NCI-H2107 treated with DMSO at 0.1 percent for 48 hours (cell line): ENCODE measurements at regions not wholly inside any gene's neighbourhood (a gene's known extent, or its start where the extent isn't known, plus 50 kb on each side); places are given as distances from the start of the nearest gene placed in this dataset.

Experiments used
- DNase-seq: peaks from one replicate; lab custom pipeline; 2025; ENCODE audit not compliant: unreplicated experiment; lab: John Stamatoyannopoulos, UW

GRCh38 chr11:109791337-109791736 lies 301.9 kb upstream of the ZC3H12C start:
- DNase-seq = no peak

DNA sequence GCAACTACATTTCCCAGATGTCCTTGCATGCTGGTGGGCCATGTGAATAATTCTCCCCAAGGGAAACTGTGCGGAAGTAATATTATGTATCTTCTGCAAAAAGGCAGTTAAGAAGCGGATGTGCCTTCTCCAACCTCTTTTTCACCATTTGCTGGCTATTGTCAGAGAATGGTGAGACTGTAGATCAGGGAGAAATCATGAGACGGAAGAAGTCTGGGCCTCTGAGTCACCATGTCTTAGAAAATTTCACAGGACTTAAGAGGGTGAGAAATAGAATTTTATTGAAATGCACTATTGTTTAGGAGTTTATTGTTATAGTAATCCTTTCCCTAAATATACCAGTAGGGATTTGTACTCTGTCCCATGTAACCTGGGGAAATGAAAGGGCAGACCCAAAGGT lies 298.7 kb upstream of the ZC3H12C start:
- DNase-seq = no peak

DNA sequence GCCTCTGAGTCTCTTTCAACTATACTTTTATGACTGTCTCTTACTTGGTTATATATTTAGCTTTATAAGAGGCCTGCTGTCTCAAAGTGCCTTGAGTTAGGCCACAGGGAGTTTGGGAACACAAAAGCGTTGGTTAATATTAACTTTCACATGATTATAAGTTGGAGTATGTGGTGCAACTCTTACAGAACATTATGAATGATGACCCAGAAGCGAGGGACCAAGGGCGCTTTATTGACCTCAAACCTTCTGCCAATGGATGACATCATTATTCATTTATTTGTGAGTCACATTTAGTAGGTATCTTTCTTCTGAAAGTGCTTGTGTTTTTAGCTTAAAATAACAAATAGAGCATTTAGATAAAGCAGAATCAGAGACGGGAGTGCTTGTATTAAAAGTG lies 298.0 kb upstream of the ZC3H12C start:
- no peak for DNase-seq

- no peak for DNase-seq
Measured at GRCh38 chr11:109796253-109796652, 296.9 kb upstream of the ZC3H12C start.

DNA sequence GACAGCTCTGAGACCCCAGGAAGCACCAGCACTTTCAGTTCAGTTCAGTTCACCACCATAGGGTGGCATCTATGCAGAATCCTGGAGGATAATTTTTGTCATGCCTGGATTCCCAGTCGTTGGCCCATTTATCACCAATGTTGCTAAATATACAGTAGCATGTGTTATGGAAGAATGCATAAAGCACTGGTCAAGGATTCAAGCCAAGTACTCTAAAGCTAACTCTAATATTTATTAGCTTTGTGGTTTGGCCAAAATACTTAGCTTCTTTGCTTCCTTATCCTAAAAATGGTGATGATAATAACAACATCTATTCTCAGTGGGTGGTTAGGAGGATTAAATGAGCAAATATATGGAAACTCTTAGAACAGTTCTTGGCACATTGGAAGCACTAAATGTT lies 294.7 kb upstream of the ZC3H12C start:
- DNase-seq = no peak

GRCh38 chr11:109799604-109800003 lies 293.6 kb upstream of the ZC3H12C start:
- DNase-seq = no peak

DNA sequence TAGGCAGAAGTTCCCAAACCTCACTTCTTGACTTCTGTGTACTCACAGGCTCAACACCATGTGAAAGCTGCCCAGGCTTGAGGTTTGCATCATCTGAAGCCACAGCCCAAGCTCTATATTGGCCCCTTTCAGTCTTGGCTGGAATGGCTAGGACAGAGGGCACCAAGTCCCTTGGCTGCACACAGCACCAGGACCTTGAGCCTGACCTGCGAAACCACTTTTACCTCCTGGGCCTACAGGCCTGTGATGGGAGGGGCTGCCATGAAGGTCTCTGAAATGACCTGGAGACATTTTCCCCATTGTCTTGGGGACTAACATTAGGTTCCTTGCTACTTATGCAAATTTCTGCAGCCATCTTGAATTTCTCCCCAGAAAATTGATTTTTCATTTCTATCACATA lies 288.3 kb upstream of the ZC3H12C start:
- no peak for DNase-seq

DNA sequence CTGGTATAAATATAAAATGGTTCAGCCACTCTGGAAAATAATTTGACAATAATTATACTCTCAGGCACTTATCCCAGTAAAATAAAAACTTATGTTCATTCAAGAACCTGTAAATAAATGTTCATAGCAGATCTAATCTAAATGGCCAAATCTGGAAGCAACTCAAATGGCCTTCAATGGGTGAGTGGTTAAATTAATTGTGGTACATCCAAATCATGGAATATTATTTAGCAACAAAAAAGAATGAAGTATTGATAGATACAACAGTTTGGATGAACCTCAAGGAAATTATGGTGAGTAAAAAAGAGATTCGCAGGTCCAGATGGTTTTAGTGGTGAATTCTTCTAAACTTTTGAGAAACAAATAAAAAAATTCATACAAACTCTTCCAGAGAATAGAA lies 287.0 kb upstream of the ZC3H12C start:
- no peak for DNase-seq

GRCh38 chr11:109808569-109808968 lies 284.6 kb upstream of the ZC3H12C start:
- no peak for DNase-seq

- DNase-seq = no peak
Measured at GRCh38 chr11:109814824-109815223, 278.4 kb upstream of the ZC3H12C start.

- no peak for DNase-seq
Measured at GRCh38 chr11:109815500-109816150, 277.6 kb upstream of the ZC3H12C start.

- DNase-seq = no peak
Measured at GRCh38 chr11:109818290-109818689, 274.9 kb upstream of the ZC3H12C start.

- no peak for DNase-seq
Measured at GRCh38 chr11:109819410-109819809, 273.8 kb upstream of the ZC3H12C start.

GRCh38 chr11:109821511-109821910 lies 271.7 kb upstream of the ZC3H12C start:
- no peak for DNase-seq

GRCh38 chr11:109822436-109823102 lies 270.6 kb upstream of the ZC3H12C start:
- DNase-seq = no peak

DNA sequence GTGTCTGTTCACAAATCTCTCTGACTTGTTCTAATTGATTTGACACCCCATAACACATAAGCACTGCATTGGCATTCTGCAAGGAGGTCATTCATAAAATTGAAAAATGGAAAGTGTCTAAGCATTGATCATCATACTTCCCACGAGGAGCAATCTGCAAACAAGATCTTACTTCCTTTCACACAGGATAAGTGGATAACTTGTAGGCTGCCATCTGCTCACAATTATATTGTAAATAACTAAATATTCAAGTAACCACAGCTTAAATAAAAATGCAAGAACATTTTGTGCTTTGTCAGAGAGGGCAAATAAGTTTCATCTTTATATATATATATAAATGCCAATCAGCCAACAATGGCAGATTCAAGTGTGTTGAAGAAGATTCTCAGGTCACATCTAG lies 264.8 kb upstream of the ZC3H12C start:
- DNase-seq = no peak

DNA sequence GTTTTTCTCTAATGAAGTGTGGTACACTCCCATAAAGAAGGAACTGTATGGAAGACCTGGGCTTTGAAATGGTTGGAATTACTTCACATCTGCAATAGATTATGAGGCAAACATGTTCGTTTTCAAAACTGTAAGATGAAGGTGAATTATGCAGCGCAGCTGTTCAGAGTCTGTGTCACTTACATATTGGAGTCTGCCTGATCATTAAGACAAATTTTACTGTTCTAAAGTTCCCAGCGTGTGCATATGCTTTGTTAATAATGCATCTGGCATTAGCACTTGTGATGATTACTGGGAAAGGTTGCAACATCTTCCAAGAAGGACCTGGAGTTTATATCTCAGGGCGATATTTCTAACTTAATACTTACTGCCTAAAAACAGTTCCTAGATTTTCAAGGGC lies 255.2 kb upstream of the ZC3H12C start:
- DNase-seq = no peak

- DNase-seq = no peak
Measured at GRCh38 chr11:109845437-109845836, 247.8 kb upstream of the ZC3H12C start.

DNA sequence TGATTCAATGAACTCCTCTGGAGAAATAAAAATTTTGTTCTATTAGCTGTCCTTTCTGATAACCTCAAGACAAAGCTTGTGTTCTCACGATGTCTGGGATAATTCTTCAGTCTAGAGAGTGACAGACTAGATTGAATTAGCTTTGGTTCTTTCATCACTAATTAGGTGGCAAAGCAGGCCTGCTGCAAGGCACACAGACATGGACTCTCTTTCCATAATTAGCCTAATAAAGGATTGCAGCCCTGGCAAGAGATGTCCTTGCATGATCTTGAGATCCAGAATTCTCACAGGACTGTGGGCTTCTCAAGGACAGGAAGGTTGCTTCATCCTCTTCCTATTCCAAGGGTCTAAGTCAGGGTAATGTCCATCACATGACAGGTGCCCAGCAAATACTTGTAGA lies 245.6 kb upstream of the ZC3H12C start:
- DNase-seq = no peak

DNA sequence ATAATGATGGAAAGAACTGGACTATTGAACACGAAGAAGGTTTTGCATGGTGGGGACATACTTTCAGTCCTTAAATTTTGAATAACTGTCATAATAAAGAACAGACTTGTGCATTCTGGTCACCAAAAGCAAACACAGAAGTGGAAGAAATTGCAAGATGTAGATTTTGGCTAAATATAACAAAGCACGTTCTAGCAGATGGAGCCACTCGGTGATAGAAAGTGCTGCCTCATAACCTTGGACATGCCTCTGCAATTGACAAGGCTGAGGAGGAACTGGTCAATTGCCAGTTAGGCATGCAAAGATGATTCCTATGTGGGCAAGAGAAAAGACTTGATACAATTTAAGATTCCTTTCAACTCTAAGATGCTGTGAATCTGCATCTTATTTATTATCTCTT lies 244.1 kb upstream of the ZC3H12C start:
- no peak for DNase-seq

DNA sequence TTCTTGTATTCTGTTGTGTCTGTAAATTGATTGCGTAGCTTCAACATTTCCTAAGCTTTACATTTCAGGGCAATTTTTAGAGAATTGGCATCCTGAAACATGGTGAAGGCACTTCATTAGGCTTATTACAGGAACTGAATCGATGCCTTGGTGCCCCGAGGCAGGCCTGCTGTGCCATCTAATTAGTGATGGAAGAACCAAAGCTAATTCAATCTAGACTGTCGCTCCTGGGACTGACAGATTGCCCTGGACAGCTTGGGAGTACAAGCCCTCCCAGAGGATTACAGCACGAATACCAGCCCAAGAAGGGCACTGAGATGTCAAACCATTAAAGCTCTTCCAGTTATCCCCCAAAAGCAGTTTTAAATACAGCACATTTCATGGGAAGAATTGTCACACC lies 243.2 kb upstream of the ZC3H12C start:
- DNase-seq = no peak

GRCh38 chr11:109851780-109852390 lies 241.3 kb upstream of the ZC3H12C start:
- no peak for DNase-seq
